GM12873 (cell line): ENCODE measurements at regions not wholly inside any gene's neighbourhood (a gene's known extent, or its start where the extent isn't known, plus 50 kb on each side); places are given as distances from the start of the nearest gene placed in this dataset.

Experiments
- CTCF ChIP-seq: IDR thresholded peaks from 2 replicates; pipeline ENCODE4 v1.5.1; 2012; ENCODE audit warnings: low read depth, mild to moderate bottlenecking, moderate library complexity, low read length, control low read depth; ENCODE audit not compliant: insufficient read depth; ENCODE audit errors: missing control alignments

GRCh38 chr2:195257979-195258378, 399.0 kb upstream of the SLC39A10 start:
- TF ChIP-seq CTCF = no peak

- no peak for TF ChIP-seq CTCF
These were observed 405.0 kb upstream of the SLC39A10 start for GRCh38 chr2:195252018-195252417.

- no peak for TF ChIP-seq CTCF
These were observed 405.8 kb upstream of the SLC39A10 start for GRCh38 chr2:195251214-195251613.

- no peak for TF ChIP-seq CTCF
These were observed 418.2 kb upstream of the SLC39A10 start for GRCh38 chr2:195238826-195239225.

GRCh38 chr2:195238379-195238778, 418.6 kb upstream of the SLC39A10 start:
- TF ChIP-seq CTCF = no peak

- no peak for TF ChIP-seq CTCF
These were observed 443.0 kb upstream of the SLC39A10 start for GRCh38 chr2:195214072-195214471.

- TF ChIP-seq CTCF = no peak
These were observed 444.4 kb upstream of the SLC39A10 start for GRCh38 chr2:195212586-195212985.

- no peak for TF ChIP-seq CTCF
These were observed 454.7 kb upstream of the SLC39A10 start for GRCh38 chr2:195202163-195202845.
